HG03460 (cell line): ENCODE measurements at regions not wholly inside any gene's neighbourhood (a gene's known extent, or its start where the extent isn't known, plus 50 kb on each side); places are given as distances from the start of the nearest gene placed in this dataset.
"Not testable (repeated sequence)": the region's sequence is repeated elsewhere in the genome, so short reads cannot be mapped to it uniquely, and the experiment has no call there.

Experiments used
- ATAC-seq: cut with Tn5 transposase; IDR thresholded peaks from one replicate; pipeline ENCODE4 v1.9.1; 2021; ENCODE audit not compliant: unreplicated experiment

GRCh38 chr5:174532455-174533453 is 191.6 kb upstream of the MSX2 start:
- ATAC-seq, result no peak

DNA sequence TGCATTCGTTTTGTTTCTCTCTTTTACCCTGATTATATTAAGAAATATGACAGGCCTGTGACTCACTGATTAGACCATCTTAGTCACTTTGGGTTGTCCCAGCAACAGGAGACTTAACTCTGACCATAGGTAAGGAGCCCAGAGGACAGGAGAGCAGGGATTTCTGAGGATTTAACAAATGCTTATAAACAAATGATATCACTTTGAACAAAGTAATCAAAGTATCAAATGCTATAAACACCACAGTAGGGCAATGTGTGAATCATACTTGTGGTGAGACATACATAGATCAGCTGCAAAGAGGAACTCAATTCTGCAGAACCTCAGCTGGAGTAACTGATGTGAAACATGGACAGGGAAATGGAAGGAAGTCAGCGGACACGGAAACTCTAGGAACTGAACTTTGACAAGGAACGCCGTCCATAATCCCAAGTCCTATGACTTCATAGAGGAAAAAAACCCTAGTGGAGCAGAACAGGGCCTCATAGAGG is 190.6 kb upstream of the MSX2 start:
- no peak for ATAC-seq

DNA sequence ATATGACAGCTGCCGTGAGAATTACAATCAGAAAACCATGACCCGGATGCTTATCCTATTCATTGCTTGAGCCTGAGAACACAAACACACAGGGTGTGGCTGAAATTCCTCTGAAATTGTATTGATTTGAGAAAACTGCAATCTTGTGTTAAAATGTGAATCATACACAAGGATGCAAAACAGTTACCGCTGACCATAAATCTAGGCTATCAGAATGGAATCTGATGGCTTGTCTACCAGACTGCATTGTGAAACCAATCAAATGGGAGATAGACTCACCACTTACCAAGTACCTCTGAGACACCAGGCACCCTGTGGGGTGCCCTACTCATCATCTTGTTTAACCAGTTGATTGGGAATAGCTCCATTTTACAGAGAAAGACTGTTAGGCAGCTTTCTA is 188.7 kb upstream of the MSX2 start:
- ATAC-seq, result no peak

DNA sequence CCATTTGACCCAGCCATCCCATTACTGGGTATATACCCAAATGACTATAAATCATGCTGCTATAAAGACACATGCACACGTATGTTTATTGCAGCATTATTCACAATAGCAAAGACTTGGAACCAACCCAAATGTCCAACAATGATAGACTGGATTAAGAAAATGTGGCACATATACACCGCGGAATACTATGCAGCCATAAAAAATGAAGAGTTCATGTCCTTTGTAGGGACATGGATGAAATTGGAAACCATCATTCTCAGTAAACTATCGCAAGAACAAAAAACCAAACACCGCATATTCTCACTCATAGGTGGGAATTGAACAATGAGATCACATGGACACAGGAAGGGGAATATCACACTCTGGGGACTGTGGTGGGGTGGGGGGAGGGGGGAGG is 184.6 kb upstream of the MSX2 start:
- ATAC-seq, result not testable (repeated sequence)

GRCh38 chr5:174542037-174542436 is 182.3 kb upstream of the MSX2 start:
- ATAC-seq, result no peak

- no peak for ATAC-seq
Observed at GRCh38 chr5:174542471-174542870, 181.9 kb upstream of the MSX2 start.

- ATAC-seq, result no peak
Observed at GRCh38 chr5:174545926-174546325, 178.5 kb upstream of the MSX2 start.

- ATAC-seq, result no peak
Observed at GRCh38 chr5:174547814-174548213, 176.6 kb upstream of the MSX2 start.

DNA sequence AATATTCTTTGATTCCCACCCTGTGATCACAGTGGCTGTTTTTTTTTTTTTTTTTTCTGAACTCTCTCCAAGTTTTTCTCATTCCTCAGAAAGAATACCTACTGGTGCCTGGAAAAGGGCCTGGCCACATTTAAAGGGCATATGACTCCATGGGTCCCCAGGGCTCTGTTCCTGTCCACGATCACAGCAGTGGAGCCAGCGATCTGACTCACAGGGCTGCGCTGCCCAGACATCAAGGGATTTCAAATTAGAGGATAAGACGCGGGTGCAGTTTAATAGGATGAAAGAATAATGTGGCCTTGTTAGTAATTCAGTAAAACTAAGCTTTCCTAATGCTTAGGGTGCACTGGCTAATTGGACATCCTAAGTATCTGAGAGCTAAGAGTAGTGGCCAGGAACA is 175.1 kb upstream of the MSX2 start:
- no peak for ATAC-seq

DNA sequence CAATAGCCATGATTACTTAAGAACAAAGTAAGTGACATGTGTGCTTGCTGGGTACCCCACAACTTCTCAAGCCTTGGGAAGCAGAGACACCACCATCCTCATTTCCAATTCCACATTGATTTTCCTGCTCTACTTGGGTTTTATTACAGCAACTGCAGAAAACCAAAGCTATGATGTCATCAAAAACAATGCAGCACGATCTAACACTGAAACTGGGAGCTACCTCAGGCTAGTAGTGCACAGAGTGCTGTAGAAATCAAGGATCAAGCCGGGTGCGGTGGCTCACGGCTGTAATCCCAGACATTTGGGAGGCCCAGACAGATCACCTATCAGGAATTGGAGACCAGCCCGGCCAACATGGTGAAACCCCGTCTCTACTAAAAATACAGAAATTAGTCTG is 174.4 kb upstream of the MSX2 start:
- ATAC-seq, result no peak

DNA sequence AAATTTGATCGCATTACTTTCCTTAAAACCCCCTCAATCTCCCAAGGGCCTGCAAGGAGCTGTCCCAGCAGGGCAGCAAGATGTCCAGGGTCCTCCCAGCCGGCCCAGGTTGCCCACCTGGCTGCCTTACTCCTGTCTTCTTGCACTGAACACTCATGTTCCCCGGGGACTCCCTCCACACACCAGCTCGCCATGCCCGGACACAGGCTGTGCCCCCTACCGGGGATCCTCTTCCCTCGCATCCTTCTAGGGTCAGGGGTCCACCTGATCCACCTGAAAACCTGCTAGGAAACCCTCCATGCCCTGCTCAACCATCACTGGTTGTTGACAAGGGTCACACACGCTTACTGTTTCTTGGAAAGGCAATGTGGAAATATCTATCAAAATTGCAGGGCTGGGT is 172.0 kb upstream of the MSX2 start:
- ATAC-seq, result no peak

DNA sequence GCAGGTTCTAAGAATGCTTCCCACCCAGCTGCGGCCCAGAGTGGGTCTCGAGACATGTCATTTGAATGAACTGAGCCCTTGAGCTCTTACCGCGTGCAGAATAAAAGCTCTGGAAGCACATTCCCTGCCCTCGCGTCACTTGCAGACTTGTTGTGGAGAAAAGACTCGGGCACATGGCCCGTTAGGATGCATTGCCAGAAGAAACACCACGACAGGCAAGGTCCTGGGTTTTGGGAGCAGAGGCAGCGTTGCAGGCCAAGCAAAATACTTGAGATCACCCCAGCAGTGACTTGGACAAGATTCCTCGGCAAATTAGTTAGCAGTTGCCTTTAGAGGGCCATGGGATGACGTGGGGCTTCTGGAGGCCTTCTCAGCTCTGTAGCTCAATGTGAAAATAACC is 170.8 kb upstream of the MSX2 start:
- ATAC-seq, result no peak

GRCh38 chr5:174555726-174556125 is 168.7 kb upstream of the MSX2 start:
- no peak for ATAC-seq

GRCh38 chr5:174556756-174557155 is 167.6 kb upstream of the MSX2 start:
- ATAC-seq, result no peak

- no peak for ATAC-seq
Observed at GRCh38 chr5:174558190-174558589, 166.2 kb upstream of the MSX2 start.

GRCh38 chr5:174559141-174559540 is 165.2 kb upstream of the MSX2 start:
- ATAC-seq, result no peak

DNA sequence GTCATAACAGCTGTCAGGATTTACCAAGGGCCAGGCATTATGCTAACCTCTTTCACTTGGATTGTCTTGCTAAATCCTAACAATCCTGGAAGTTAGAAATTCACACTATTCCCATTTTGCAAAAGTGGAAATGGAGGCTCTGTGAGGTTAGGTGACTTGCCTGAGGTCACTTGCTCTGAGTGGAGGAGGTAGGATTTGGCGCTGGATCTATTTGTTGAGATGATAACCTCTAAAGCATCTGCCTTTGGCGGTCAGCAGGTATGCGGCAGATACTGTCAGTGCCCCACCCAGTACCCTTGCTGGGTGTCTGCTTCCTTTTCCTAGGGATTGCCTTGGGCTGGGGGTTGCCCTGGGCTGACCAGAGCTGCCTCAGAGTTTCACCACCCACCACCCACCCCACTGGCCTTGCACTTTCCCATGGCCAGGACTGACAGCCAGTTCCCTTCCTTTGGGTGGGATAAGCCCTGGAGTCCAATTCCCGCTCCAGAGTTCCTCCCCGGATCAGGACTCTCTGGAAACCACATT is 164.8 kb upstream of the MSX2 start:
- no peak for ATAC-seq

DNA sequence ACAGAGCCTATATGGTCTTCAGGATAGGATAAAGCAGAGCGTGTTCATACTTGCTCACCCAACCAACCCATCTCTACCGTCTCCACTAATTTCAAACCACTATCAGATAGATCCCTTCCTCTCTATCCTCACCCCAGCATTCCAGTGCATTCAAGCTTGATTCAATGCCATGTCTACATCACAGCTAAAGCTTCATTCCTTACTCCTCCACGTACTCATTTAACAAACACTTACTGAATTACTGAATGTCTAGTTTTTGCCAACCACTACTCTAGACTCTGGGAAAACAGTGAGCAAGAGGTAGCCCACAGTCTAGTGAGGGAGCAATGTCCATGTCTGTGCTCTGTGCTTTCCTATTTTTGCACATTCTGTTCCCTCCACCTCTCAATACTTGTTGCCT is 163.5 kb upstream of the MSX2 start:
- ATAC-seq, result no peak

DNA sequence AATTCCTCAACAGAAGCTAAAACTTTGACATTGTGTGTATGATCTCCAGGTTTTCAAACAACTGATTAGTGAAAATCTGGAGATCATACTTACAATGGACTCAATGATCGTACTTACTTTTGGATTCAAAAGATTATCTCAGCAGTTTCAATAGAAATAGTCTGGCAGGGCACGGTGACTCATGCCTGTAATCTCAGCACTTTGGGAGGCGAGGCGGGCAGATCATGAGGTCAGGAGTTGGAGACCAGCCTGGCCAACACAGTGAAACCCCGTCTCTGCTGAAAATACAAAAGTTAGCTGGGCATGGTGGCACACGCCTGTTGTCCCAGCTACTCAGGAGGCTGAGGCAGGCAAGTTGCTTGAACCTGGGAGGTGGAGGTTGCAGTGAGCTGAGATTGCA is 161.3 kb upstream of the MSX2 start:
- ATAC-seq, result not testable (repeated sequence)

DNA sequence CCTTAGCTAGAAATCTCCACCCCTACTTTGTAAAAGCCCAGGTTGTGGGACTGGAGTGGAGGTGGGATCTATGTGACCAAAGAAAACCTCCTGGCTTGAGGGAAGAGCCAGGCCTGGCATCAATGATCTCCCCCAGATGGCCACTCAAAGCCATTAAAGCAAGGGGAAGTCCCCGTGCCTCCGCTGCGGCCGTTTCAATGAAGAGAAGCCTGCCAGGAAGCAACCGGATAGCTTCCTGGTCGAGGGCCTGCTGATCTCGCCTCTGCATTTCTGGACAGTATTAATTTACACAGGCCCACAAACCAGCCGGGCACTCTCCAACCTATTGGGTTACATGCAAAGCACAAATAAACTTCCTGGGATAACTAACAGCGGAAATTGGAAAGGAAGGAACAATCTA is 160.5 kb upstream of the MSX2 start:
- ATAC-seq, result no peak

- no peak for ATAC-seq
Observed at GRCh38 chr5:174567506-174568141, 156.8 kb upstream of the MSX2 start.

DNA sequence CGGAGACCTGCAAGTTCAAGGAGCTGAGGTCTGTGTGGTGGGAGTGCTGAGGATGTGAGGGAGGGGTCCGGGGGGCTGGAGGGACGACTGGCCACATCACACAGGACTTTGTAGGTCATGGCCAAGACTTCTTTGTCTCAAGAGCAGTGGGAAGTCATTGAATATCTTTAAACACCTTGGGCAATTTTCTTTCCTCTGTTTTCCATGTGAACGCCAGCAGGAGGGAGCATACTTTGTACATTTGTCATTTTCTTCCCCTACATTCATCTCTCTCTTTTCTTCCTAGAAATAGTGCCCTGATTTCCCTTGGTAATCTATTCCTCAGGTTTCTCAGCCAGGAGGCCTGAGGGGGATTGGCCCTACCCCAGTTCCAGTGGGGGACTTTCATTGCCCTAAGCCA is 153.7 kb upstream of the MSX2 start:
- no peak for ATAC-seq
